HUES64 (cell line): ENCODE measurements at regions not wholly inside any gene's neighbourhood (a gene's known extent, or its start where the extent isn't known, plus 50 kb on each side); places are given as distances from the start of the nearest gene placed in this dataset.

ENCODE experiments used
- H3K27ac ChIP-seq: 2 replicates; pipeline ENCODE4 v1.7.0; 2013; ENCODE audit warnings: low read depth, low read length, inconsistent platforms
- H3K27me3 ChIP-seq: 2 replicates; pipeline ENCODE4 v1.6.1; 2013; ENCODE audit warnings: mild to moderate bottlenecking, low read length; ENCODE audit not compliant: insufficient read depth
- H3K36me3 ChIP-seq: 2 replicates; pipeline ENCODE4 v1.6.1; 2013; ENCODE audit warnings: mild to moderate bottlenecking, low read length; ENCODE audit not compliant: insufficient read depth
- H3K4me1 ChIP-seq: 2 replicates; pipeline ENCODE4 v1.6.1; 2013; ENCODE audit warnings: mild to moderate bottlenecking, low read length, moderate library complexity; ENCODE audit not compliant: insufficient read depth
- H3K4me3 ChIP-seq: 2 replicates; pipeline ENCODE4 v1.5.1; 2013; ENCODE audit warnings: mild to moderate bottlenecking, low read length, moderate library complexity
- H3K9ac ChIP-seq: 2 replicates; pipeline ENCODE4 v1.6.1; 2013; ENCODE audit warnings: mild to moderate bottlenecking, low read depth, low read length
- H3K9me3 ChIP-seq: 2 replicates; pipeline ENCODE4 v1.6.1; 2013; ENCODE audit warnings: low read depth, low read length; ENCODE audit not compliant: insufficient read depth
- whole genome bisulfite sequencing: fragments of 150-250, 120-280 bp; methylation state at CpG from one replicate; pipeline ENCODE4 v1.1.7; 2013; ENCODE audit warnings: missing lambda C conversion rate; 5-methylcytosine and 5-hydroxymethylcytosine counted together

- Histone ChIP-seq H3K27ac (no peak overlapping the region), H3K9ac (no peak overlapping the region), H3K27me3 (no peaks in the 10 kb centered on the region), H3K36me3 (no peaks in the 10 kb centered on the region), H3K4me3 (no peak overlapping the region), H3K4me1 (peaks cover 28% of the 10 kb centered on the region), H3K9me3 (no peaks in the 10 kb centered on the region)
- WGBS: 84% methylated on average over 2 of the region's 4 CpGs
Observed at GRCh38 chr14:26963711-26964110, 365.9 kb upstream of the NOVA1 start.

GRCh38 chr14:26965490-26965889, 367.7 kb upstream of the NOVA1 start:
- Histone ChIP-seq H3K4me3 (no peak overlapping the region), H3K4me1 (peaks cover 19% of the 10 kb centered on the region; the same call in 1 of the 2 replicates)

GRCh38 chr14:26966908-26967307, 369.1 kb upstream of the NOVA1 start:
- no peaks in the 10 kb centered on the region for H3K27me3 ChIP-seq
- H3K36me3 ChIP-seq: no peaks in the 10 kb centered on the region
- no peak overlapping the region for H3K27ac ChIP-seq
- no peak overlapping the region for H3K4me3 ChIP-seq
- H3K9me3 ChIP-seq: no peaks in the 10 kb centered on the region
- peaks cover 11% of the 10 kb centered on the region; the same call in 1 of the 2 replicates for H3K4me1 ChIP-seq
- no peak overlapping the region for H3K9ac ChIP-seq
- WGBS: 66% methylated on average over 3 of the region's 3 CpGs

More at GRCh38 chr14:26965490-26965889, 367.7 kb upstream of the NOVA1 start:
- Histone ChIP-seq H3K36me3 (no peaks in the 10 kb centered on the region), H3K9ac (no peak overlapping the region), H3K27me3 (no peaks in the 10 kb centered on the region), H3K27ac (no peak overlapping the region), H3K9me3 (no peaks in the 10 kb centered on the region)
- WGBS: 90% methylated on average over 7 of the region's 7 CpGs

GRCh38 chr14:26974965-26975364, 377.1 kb upstream of the NOVA1 start:
- 78% methylated on average over 1 of the region's 1 CpG for WGBS
- Histone ChIP-seq H3K4me1 (no peaks in the 10 kb centered on the region), H3K27ac (no peak overlapping the region), H3K4me3 (no peak overlapping the region), H3K9ac (no peak overlapping the region), H3K36me3 (no peaks in the 10 kb centered on the region), H3K9me3 (no peaks in the 10 kb centered on the region), H3K27me3 (no peaks in the 10 kb centered on the region)

- Histone ChIP-seq H3K4me1 (no peaks in the 10 kb centered on the region), H3K9me3 (no peaks in the 10 kb centered on the region), H3K27me3 (no peaks in the 10 kb centered on the region), H3K36me3 (no peaks in the 10 kb centered on the region), H3K4me3 (no peak overlapping the region), H3K9ac (no peak overlapping the region), H3K27ac (no peak overlapping the region)
- WGBS: 92% methylated on average over 4 of the region's 5 CpGs
Observed at GRCh38 chr14:26982071-26982470, 384.2 kb upstream of the NOVA1 start.

GRCh38 chr14:26984311-26985177, 386.7 kb upstream of the NOVA1 start:
- H3K4me3 ChIP-seq: no peak overlapping the region
- no peaks in the 10 kb centered on the region for H3K36me3 ChIP-seq
- no peaks in the 10 kb centered on the region for H3K27me3 ChIP-seq
- no peak overlapping the region for H3K9ac ChIP-seq
- no peaks in the 10 kb centered on the region for H3K9me3 ChIP-seq
- no peaks in the 10 kb centered on the region; the same call in 1 of the 2 replicates for H3K4me1 ChIP-seq
- H3K27ac ChIP-seq: no peak overlapping the region
- 45% methylated on average over 6 of the region's 9 CpGs for WGBS

GRCh38 chr14:26987744-26988363, 390.0 kb upstream of the NOVA1 start:
- Histone ChIP-seq H3K27ac (no peak overlapping the region), H3K9ac (no peak overlapping the region), H3K36me3 (no peaks in the 10 kb centered on the region), H3K27me3 (no peaks in the 10 kb centered on the region), H3K9me3 (no peaks in the 10 kb centered on the region), H3K4me1 (no peaks in the 10 kb centered on the region; the same call in 1 of the 2 replicates), H3K4me3 (no peak overlapping the region)
- 92% methylated on average over 7 of the region's 7 CpGs for WGBS

GRCh38 chr14:26990946-26991345, 393.1 kb upstream of the NOVA1 start:
- H3K9me3 ChIP-seq: no peaks in the 10 kb centered on the region
- H3K36me3 ChIP-seq: no peaks in the 10 kb centered on the region
- no peak overlapping the region for H3K9ac ChIP-seq
- no peaks in the 10 kb centered on the region for H3K27me3 ChIP-seq
- H3K27ac ChIP-seq: no peak overlapping the region
- no peaks in the 10 kb centered on the region; the same call in 1 of the 2 replicates for H3K4me1 ChIP-seq
- H3K4me3 ChIP-seq: no peak overlapping the region

GRCh38 chr14:26992403-26993115, 394.7 kb upstream of the NOVA1 start:
- 93% methylated on average over 2 of the region's 3 CpGs for WGBS
- Histone ChIP-seq H3K27me3 (no peaks in the 10 kb centered on the region), H3K27ac (no peak overlapping the region), H3K4me3 (no peak overlapping the region), H3K9ac (no peak overlapping the region), H3K36me3 (no peaks in the 10 kb centered on the region), H3K9me3 (no peaks in the 10 kb centered on the region), H3K4me1 (no peaks in the 10 kb centered on the region; the same call in 1 of the 2 replicates)

GRCh38 chr14:26993556-26993955, 395.7 kb upstream of the NOVA1 start:
- no peak overlapping the region for H3K9ac ChIP-seq
- H3K27ac ChIP-seq: no peak overlapping the region
- 74% methylated on average over 2 of the region's 2 CpGs for whole genome bisulfite sequencing
- no peaks in the 10 kb centered on the region for H3K27me3 ChIP-seq
- no peaks in the 10 kb centered on the region for H3K9me3 ChIP-seq
- no peaks in the 10 kb centered on the region; the same call in 1 of the 2 replicates for H3K4me1 ChIP-seq
- no peaks in the 10 kb centered on the region for H3K36me3 ChIP-seq
- H3K4me3 ChIP-seq: no peak overlapping the region

- no peaks in the 10 kb centered on the region for H3K36me3 ChIP-seq
- no peaks in the 10 kb centered on the region for H3K27me3 ChIP-seq
- H3K9me3 ChIP-seq: no peaks in the 10 kb centered on the region
- no peak overlapping the region for H3K9ac ChIP-seq
- H3K4me1 ChIP-seq: no peaks in the 10 kb centered on the region
- H3K27ac ChIP-seq: no peak overlapping the region
- H3K4me3 ChIP-seq: no peak overlapping the region
Observed at GRCh38 chr14:26995301-26995700, 397.5 kb upstream of the NOVA1 start.
